Kidney (tissue), 13 donors: ENCODE measurements at regions not wholly inside any gene's neighbourhood (a gene's known extent, or its start where the extent isn't known, plus 50 kb on each side); places are given as distances from the start of the nearest gene placed in this dataset.

Experiments used
- DNase-seq, 5 donors: peaks; one replicate each; pipeline ENCODE4 v3.0.0-alpha.2; 2013 to 2020
- FAIRE-seq: peaks from 2 replicates; lab custom pipeline; 2012; peaks lifted over from hg19 to GRCh38; lab: Jason Lieb, UNC
- H3K27ac ChIP-seq, 2 donors: one replicate each; pipeline ENCODE4 v1.7.0; 2013; ENCODE audit warnings: low read depth in 2 of 2, low read length in 2 of 2, inconsistent platforms in 1 of 2
- H3K27me3 ChIP-seq: one replicate; pipeline ENCODE4 v1.7.1; 2013; ENCODE audit warnings: low read length, inconsistent platforms; ENCODE audit not compliant: control insufficient read depth, insufficient read depth
- H3K36me3 ChIP-seq, 3 donors: one replicate each; pipeline versions ENCODE4 v1.7.0 to v1.7.1; 2013; ENCODE audit warnings: low read length in 3 of 3, control low read depth in 1 of 3, inconsistent platforms in 1 of 3; ENCODE audit not compliant: insufficient read depth in 3 of 3, control insufficient read depth in 2 of 3
- H3K4me1 ChIP-seq, 3 donors: one replicate each; pipeline versions ENCODE4 v1.7.0 to v1.7.1; 2013; ENCODE audit warnings: low read length in 3 of 3, inconsistent platforms in 1 of 3, low read depth in 1 of 3; ENCODE audit not compliant: control insufficient read depth in 2 of 3, insufficient read depth in 2 of 3
- H3K4me3 ChIP-seq, 3 donors: one replicate each; pipeline versions ENCODE4 v1.7.0 to v1.8.1; 2013; ENCODE audit warnings: low read length in 3 of 3, control low read depth in 1 of 3, inconsistent platforms in 1 of 3
- H3K9ac ChIP-seq, 3 donors: one replicate each; pipeline versions ENCODE4 v1.7.0 to v1.7.1; 2013; ENCODE audit warnings: low read length in 3 of 3, control low read depth in 1 of 3, inconsistent platforms in 1 of 3
- H3K9me3 ChIP-seq, 3 donors: one replicate each; pipeline versions ENCODE4 v1.7.0 to v1.7.1; 2013; ENCODE audit warnings: low read length in 3 of 3, control low read depth in 1 of 3, inconsistent platforms in 1 of 3; ENCODE audit not compliant: control insufficient read depth in 2 of 3, insufficient read depth in 1 of 3
- CTCF ChIP-seq: IDR thresholded peaks from 3 replicates; pipeline ENCODE4 v1.5.1; 2012; ENCODE audit warnings: mild to moderate bottlenecking, moderate library complexity, borderline replicate concordance; ENCODE audit not compliant: insufficient read depth; ENCODE audit errors: extremely low read depth
- intact Hi-C: fragments of 100-400 bp; cut with DNase I; formaldehyde crosslinking; loops from one replicate; pipeline ENCODE4 v1.11.1; 2022
- donor health status: control.
- donor health status: control.
- donor health status: control.
- donor health status: control.
- donor health status: control.
- donor health status: DM: yes; HTN: yes; CAD: no.
- donor health status: Normal renal cell carcinoma (clear cell type).

- no peaks in the 10 kb centered on the region for H3K36me3 ChIP-seq
- DNase-seq (no peak), FAIRE-seq (no peak)
- no peak overlapping the region for H3K27ac ChIP-seq
- no peaks in the 10 kb centered on the region for H3K27me3 ChIP-seq
- H3K9ac ChIP-seq, result no peak overlapping the region
- no peak overlapping the region for H3K4me3 ChIP-seq
- H3K9me3 ChIP-seq, result peaks cover 0 to 7% (median 0%) of the 10 kb centered on the region in 3 donors
- intact Hi-C loops, result no loop called here
- H3K4me1 ChIP-seq, result no peaks in the 10 kb centered on the region
- no peak for TF ChIP-seq CTCF
These were observed 480.1 kb upstream of the SLC10A2 start for GRCh38 chr13:103546271-103546670.

DNA sequence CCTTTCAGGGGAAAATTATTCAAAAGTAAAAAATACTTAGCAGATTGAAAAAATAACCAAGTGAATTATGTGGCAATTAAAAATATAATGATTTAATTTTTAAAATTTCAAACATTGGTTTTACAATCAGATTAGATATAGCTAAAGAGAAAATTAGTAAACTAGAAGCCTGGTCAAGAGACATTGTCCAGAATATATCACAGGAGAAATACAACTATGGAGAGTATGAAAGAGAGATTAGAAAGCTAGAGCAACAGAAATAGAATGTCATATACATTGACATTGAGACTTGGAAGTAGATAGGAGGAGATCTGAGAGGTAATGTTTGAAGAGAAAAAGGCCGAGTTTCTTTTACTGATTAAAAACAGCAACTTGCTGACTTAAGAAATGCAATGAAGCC, 476.4 kb upstream of the SLC10A2 start:
- FAIRE-seq, result no peak

DNA sequence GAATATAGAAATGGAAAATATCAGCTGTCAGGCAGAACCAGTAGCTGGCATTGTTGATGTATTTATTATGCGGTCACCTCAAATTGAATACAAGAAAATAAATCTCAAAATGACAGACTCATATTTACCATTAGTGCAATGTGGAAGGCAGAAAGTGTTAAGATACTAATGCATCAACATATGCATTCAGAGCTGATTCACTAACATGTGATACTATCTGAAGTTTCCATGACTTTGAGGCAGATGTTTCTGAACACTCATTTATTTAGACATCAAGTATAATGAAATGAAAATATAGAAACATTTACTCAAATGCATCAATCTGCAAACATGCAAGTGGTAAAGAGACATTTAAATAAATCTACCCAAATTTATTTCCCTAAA, 474.2 kb upstream of the SLC10A2 start:
- H3K4me1 ChIP-seq, result no peaks in the 10 kb centered on the region
- DNase-seq (no peak), FAIRE-seq (no peak)
- no peaks in the 10 kb centered on the region for H3K36me3 ChIP-seq
- no peak overlapping the region for H3K27ac ChIP-seq
- intact Hi-C loops, result no loop called here
- peaks cover 0 to 7% (median 0%) of the 10 kb centered on the region in 3 donors for H3K9me3 ChIP-seq
- no peaks in the 10 kb centered on the region for H3K27me3 ChIP-seq
- H3K4me3 ChIP-seq, result no peak overlapping the region
- no peak overlapping the region for H3K9ac ChIP-seq
- no peak for TF ChIP-seq CTCF

More for the DNA sequence above, 476.4 kb upstream of the SLC10A2 start:
- Histone ChIP-seq H3K4me3 (no peak overlapping the region), H3K27ac (no peak overlapping the region), H3K27me3 (no peaks in the 10 kb centered on the region), H3K36me3 (no peaks in the 10 kb centered on the region), H3K9me3 (peaks cover 0 to 7% (median 0%) of the 10 kb centered on the region in 3 donors), H3K9ac (no peak overlapping the region), H3K4me1 (no peaks in the 10 kb centered on the region)
- no peak for TF ChIP-seq CTCF
- no peak for DNase-seq
- intact Hi-C loops, result no loop called here
